ENCODE measurements at regions not wholly inside any gene's neighbourhood (a gene's known extent, or its start where the extent isn't known, plus 50 kb on each side); places are given as distances from the start of the nearest gene placed in this dataset.

GRCh38 chr12:74963304-74963703 lies 246.3 kb downstream of the KCNC2 start:
- no peak for TF ChIP-seq JUND (IDR thresholded peaks at IDR 0.05; ENCODE audit: low read depth)
- in situ Hi-C loops (cut with HindIII; ENCODE audit: low pct_unique_long_range_greater_than_20kb, low sequenced_read_pairs) = no loop called here
- no peak for DNase-seq (ENCODE audit: low read depth in 1 of 2, low spot score in 1 of 2)

DNA sequence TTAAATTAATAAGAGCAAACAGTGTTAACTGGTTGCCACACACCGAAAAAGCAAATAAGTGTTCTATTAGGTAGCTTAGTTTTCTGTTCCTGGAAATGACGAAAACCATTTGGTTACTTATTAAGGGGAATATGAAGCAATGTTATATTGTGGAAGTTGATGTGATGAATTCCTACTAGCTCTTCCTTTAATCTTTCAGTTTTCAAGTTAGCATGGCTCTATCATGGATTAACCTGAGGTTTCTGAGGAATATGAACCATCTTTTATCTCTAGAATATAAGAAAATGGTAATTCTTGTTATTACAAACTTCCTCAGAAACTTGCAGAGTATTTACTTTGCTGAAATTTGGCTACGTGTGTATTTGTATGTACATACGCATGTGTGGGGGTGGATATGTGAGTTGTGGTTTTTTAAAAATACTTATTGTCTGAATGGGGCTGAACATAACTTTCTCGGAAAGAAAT lies 245.7 kb downstream of the KCNC2 start:
- in situ Hi-C loops (cut with HindIII; ENCODE audit: low pct_unique_long_range_greater_than_20kb, low sequenced_read_pairs) = no loop called here
- no peak for TF ChIP-seq JUND (IDR thresholded peaks at IDR 0.05; ENCODE audit: low read depth)
- no peak for DNase-seq (ENCODE audit: low read depth in 1 of 2, low spot score in 1 of 2)

DNA sequence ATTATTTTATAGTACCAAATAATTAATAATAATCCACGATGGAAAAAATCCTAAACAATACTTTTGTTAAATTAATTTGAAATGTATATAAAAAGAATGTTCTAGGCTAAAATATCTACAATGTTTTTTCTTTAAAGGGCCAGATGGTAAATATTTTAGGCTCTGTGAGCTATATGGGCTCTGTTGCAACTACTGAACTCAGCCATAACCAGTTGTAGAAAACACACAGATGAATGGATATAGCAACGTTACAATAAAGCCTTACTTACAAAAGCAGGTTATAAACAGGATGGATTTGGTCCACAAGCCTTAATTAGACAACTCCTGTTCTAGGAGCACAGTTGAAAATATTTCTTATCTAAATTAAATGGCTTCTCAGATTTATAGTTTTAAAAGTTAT lies 245.2 kb downstream of the KCNC2 start:
- in situ Hi-C loops (cut with HindIII; ENCODE audit: low pct_unique_long_range_greater_than_20kb, low sequenced_read_pairs) = no loop called here
- no peak for DNase-seq (ENCODE audit: low read depth in 1 of 2, low spot score in 1 of 2)
- TF ChIP-seq JUND (IDR thresholded peaks at IDR 0.05; ENCODE audit: low read depth) = no peak

- no peak for DNase-seq (ENCODE audit: low read depth in 1 of 2, low spot score in 1 of 2)
- no peak for TF ChIP-seq JUND (IDR thresholded peaks at IDR 0.05; ENCODE audit: low read depth)
- in situ Hi-C loops (cut with HindIII; ENCODE audit: low pct_unique_long_range_greater_than_20kb, low sequenced_read_pairs) = no loop called here
Observed at GRCh38 chr12:74971201-74971600, 238.4 kb downstream of the KCNC2 start.

GRCh38 chr12:74977832-74978481 lies 231.7 kb downstream of the KCNC2 start:
- no peak for DNase-seq (ENCODE audit: low read depth in 1 of 2, low spot score in 1 of 2)
- TF ChIP-seq JUND (IDR thresholded peaks at IDR 0.05; ENCODE audit: low read depth) = no peak
- in situ Hi-C loops (cut with HindIII; ENCODE audit: low pct_unique_long_range_greater_than_20kb, low sequenced_read_pairs) = no loop called here

GRCh38 chr12:74980510-74980909 lies 229.1 kb downstream of the KCNC2 start:
- DNase-seq (ENCODE audit: low read depth in 1 of 2, low spot score in 1 of 2) = no peak
- in situ Hi-C loops (cut with HindIII; ENCODE audit: low pct_unique_long_range_greater_than_20kb, low sequenced_read_pairs) = no loop called here

DNA sequence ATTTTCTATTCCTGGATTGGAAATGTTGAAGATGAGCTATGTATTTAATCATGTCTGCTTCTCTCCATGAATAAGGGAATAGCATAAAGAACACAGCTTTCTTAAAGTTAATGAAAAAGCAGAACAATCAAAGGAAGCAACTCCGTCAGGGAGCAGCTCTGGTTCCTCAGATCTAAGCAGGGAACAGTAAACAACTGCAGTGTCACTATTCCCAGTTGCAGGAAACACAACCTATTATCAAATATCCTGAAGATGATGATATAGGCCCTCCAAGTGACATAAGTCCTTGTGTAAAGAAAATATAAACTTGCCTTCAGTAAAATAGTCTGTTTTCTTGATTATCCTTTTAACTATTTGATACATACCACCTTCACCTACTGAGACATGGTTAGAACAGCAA lies 228.1 kb downstream of the KCNC2 start:
- TF ChIP-seq JUND (IDR thresholded peaks at IDR 0.05; ENCODE audit: low read depth) = no peak
- DNase-seq (ENCODE audit: low read depth in 1 of 2, low spot score in 1 of 2) = no peak
- in situ Hi-C loops (cut with HindIII; ENCODE audit: low pct_unique_long_range_greater_than_20kb, low sequenced_read_pairs) = no loop called here

More at GRCh38 chr12:74980510-74980909, 229.1 kb downstream of the KCNC2 start:
- TF ChIP-seq JUND (IDR thresholded peaks at IDR 0.05; ENCODE audit: low read depth) = no peak

- no peak for DNase-seq (ENCODE audit: low read depth in 1 of 2, low spot score in 1 of 2)
- in situ Hi-C loops (cut with HindIII; ENCODE audit: low pct_unique_long_range_greater_than_20kb, low sequenced_read_pairs) = no loop called here
- TF ChIP-seq JUND (IDR thresholded peaks at IDR 0.05; ENCODE audit: low read depth) = no peak
Observed at GRCh38 chr12:74983917-74984316, 225.7 kb downstream of the KCNC2 start.

DNA sequence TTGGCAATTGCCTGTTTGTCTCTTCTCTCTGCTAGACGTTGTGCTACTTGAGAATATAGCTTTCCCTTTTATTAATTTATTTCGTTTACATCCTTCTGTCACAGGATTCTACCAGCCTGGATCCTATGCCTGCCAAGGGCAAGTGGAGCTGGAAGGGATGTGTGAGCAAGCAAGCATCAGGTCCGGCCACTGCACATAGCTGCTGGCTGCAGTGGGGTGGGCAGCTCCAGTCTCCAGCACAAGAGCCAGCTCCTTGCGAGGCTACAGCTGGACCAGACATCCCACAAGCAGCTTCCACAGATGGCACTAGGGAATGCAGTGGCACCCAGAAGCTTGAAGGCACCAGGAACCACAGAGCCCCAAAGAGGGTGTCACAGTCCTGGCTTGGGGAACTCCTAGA lies 225.0 kb downstream of the KCNC2 start:
- in situ Hi-C loops (cut with HindIII; ENCODE audit: low pct_unique_long_range_greater_than_20kb, low sequenced_read_pairs) = no loop called here
- no peak for DNase-seq (ENCODE audit: low read depth in 1 of 2, low spot score in 1 of 2)
- no peak for TF ChIP-seq JUND (IDR thresholded peaks at IDR 0.05; ENCODE audit: low read depth)

DNA sequence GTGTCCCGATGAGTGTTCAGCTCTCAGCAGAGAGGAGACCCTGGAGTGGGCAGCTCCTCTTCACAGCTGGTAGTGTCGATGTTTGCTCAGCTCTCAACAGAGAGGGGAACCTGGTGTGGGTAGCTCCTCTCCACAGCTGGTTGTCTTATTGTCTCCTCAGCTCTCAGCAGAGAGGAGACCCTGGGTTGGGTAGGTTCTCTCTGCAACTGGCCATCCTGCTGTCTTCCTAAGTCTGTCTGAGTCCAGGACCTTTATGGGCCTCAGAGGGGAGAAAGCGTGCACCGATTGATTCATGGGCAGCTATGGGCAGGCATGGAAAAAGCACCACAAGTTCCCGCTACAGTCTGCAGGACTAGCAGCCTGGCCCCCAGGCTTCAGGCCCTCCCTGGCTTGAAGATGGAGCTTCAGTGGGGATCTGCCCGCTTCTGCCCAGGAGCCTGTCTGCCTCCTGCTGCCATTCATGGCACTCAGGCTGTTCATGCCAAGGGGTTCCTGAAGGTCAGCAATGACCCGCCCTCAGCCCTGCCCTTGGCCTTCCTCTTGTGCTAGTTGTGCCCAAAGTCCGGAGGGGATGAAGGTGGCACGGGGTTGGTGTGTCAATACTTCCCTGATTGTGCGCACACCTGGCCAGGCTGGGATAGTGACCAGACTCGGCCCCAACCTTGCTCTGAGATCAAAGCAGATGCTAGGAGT lies 224.2 kb downstream of the KCNC2 start:
- in situ Hi-C loops (cut with HindIII; ENCODE audit: low pct_unique_long_range_greater_than_20kb, low sequenced_read_pairs) = no loop called here
- no peak for TF ChIP-seq JUND (IDR thresholded peaks at IDR 0.05; ENCODE audit: low read depth)

GRCh38 chr12:74985986-74986319 lies 223.7 kb downstream of the KCNC2 start:
- TF ChIP-seq JUND (IDR thresholded peaks at IDR 0.05; ENCODE audit: low read depth) = no peak
- in situ Hi-C loops (cut with HindIII; ENCODE audit: low pct_unique_long_range_greater_than_20kb, low sequenced_read_pairs) = no loop called here
- DNase-seq (ENCODE audit: low read depth in 1 of 2, low spot score in 1 of 2) = no peak

More for the DNA sequence above, 224.2 kb downstream of the KCNC2 start:
- no peak for DNase-seq (ENCODE audit: low read depth in 1 of 2, low spot score in 1 of 2)

DNA sequence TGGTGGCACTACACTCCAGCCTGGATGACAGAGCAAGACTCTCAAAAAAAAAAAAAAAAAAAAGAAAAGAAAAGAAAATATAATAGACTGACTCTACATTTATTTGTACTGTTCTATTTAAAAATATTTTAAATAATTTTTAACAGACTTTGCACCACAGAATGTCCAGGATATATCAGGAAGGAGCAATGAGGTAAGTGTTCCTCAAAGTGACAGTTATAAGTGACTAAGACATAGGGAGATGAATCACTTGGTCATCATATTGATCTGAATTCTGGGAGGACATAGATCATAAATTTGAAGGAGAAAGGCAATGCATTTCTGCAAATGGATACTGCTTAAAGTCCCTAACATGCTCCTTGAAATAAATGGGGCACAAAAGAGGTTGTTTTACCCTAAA lies 221.5 kb downstream of the KCNC2 start:
- no peak for TF ChIP-seq JUND (IDR thresholded peaks at IDR 0.05; ENCODE audit: low read depth)
- DNase-seq (ENCODE audit: low read depth in 1 of 2, low spot score in 1 of 2) = no peak
- in situ Hi-C loops (cut with HindIII; ENCODE audit: low pct_unique_long_range_greater_than_20kb, low sequenced_read_pairs) = no loop called here

Measured in T47D (cell line).